ENCODE measurements at regions not wholly inside any gene's neighbourhood (a gene's known extent, or its start where the extent isn't known, plus 50 kb on each side); places are given as distances from the start of the nearest gene placed in this dataset.

DNA sequence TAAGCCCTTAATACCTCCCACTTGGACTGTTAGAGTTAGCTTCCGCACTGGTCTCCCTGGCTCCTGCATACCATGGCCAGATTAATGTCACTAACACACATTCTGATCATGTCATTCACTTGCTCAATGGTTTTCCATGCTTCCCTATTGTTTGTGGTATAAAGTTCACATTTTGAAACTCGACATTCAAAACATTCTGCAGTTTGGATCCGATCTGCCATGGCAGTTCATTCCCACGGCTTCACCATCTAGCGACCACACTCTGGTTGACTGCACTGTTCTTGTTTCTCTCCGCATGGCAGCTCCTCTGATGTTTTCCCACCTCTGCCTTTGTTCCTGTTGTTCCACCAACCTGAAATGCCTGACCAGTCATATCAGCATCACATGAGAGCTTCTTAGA, 87.4 kb upstream of the WAC start:
- TF ChIP-seq CTCF (IDR thresholded peaks at IDR 0.05 in 2 of 3, conservative IDR thresholded peaks at IDR 0.05 in 1 of 3; ENCODE audit: control insufficient read depth in 2 of 3, extremely low read depth in 1 of 3, insufficient read depth in 1 of 3, low read depth in 3 of 3, low read length in 3 of 3): no peak
- TF ChIP-seq EZH2 (IDR thresholded peaks at IDR 0.05; ENCODE audit: borderline replicate concordance, control insufficient read depth, low read depth, low read length): no peak

All from GM12878 (cell line).